ENCODE measurements at regions not wholly inside any gene's neighbourhood (a gene's known extent, or its start where the extent isn't known, plus 50 kb on each side); places are given as distances from the start of the nearest gene placed in this dataset.

- H3K4me3 ChIP-seq (ENCODE audit: control insufficient read depth, low read depth, low read length), result no peak overlapping the region
- no peak for DNase-seq (ENCODE audit: low read depth)
- no peak for TF ChIP-seq CTCF (conservative IDR thresholded peaks at IDR 0.05; ENCODE audit: control insufficient read depth, insufficient read depth, low read depth, low read length)
Observed at GRCh38 chr13:106259928-106260327, 275.5 kb downstream of the EFNB2 start.

GRCh38 chr13:106246666-106247188, 288.7 kb downstream of the EFNB2 start:
- no peak for TF ChIP-seq CTCF (conservative IDR thresholded peaks at IDR 0.05; ENCODE audit: control insufficient read depth, insufficient read depth, low read depth, low read length)
- no peak for DNase-seq (ENCODE audit: low read depth)
- no peak overlapping the region for H3K4me3 ChIP-seq (ENCODE audit: control insufficient read depth, low read depth, low read length)

GRCh38 chr13:106246242-106246641, 289.2 kb downstream of the EFNB2 start:
- no peak for DNase-seq (ENCODE audit: low read depth)
- no peak for TF ChIP-seq CTCF (conservative IDR thresholded peaks at IDR 0.05; ENCODE audit: control insufficient read depth, insufficient read depth, low read depth, low read length)
- H3K4me3 ChIP-seq (ENCODE audit: control insufficient read depth, low read depth, low read length), result no peak overlapping the region

- no peak for TF ChIP-seq CTCF (conservative IDR thresholded peaks at IDR 0.05; ENCODE audit: control insufficient read depth, insufficient read depth, low read depth, low read length)
- no peak overlapping the region for H3K4me3 ChIP-seq (ENCODE audit: control insufficient read depth, low read depth, low read length)
- no peak for DNase-seq (ENCODE audit: low read depth)
Observed at GRCh38 chr13:106243011-106243565, 292.4 kb downstream of the EFNB2 start.

- no peak for TF ChIP-seq CTCF (conservative IDR thresholded peaks at IDR 0.05; ENCODE audit: control insufficient read depth, insufficient read depth, low read depth, low read length)
- no peak overlapping the region for H3K4me3 ChIP-seq (ENCODE audit: control insufficient read depth, low read depth, low read length)
- no peak for DNase-seq (ENCODE audit: low read depth)
Observed at GRCh38 chr13:106241974-106242953, 293.2 kb downstream of the EFNB2 start.

- H3K4me3 ChIP-seq (ENCODE audit: control insufficient read depth, low read depth, low read length), result no peak overlapping the region
- no peak for DNase-seq (ENCODE audit: low read depth)
- no peak for TF ChIP-seq CTCF (conservative IDR thresholded peaks at IDR 0.05; ENCODE audit: control insufficient read depth, insufficient read depth, low read depth, low read length)
Observed at GRCh38 chr13:106238690-106239089, 296.8 kb downstream of the EFNB2 start.
